ENCODE measurements at regions not wholly inside any gene's neighbourhood (a gene's known extent, or its start where the extent isn't known, plus 50 kb on each side); places are given as distances from the start of the nearest gene placed in this dataset.

DNA sequence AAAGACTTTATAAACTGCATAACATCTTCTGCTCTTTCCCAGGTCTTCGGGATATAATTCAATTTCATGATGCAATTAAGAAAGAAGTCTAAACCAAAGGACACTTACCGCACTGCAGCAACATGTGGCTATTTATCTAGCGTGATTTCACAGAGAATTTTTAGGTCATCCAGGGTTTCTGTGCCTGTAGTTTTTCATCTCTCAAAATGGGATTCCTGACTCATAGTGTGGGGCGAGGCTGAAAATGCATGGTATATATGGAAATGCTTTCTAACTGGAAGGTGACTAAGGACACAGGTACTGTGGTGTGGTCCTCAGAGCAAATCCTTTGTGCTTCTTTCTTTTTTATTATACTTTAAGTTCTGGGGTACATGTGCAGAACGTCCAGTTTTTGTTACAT is 557.7 kb upstream of the KLF4 start:
- Mint-ChIP-seq H3K4me1 (peaks cover 4% of the 10 kb centered on the region), H3K27ac (no peak overlapping the region), H3K9me3 (ENCODE audit: insufficient read depth) (peaks cover 12% of the 10 kb centered on the region), H3K4me3 (no peak overlapping the region), H3K27me3 (peaks cover 5% of the 10 kb centered on the region)
- Histone ChIP-seq H3K4me2 (replicated peaks; ENCODE audit: low read depth, low read length, poor library complexity, severe bottlenecking) (no peak overlapping the region), H3K27me3 (replicated peaks in 1 of 4; ENCODE audit: control extremely low read depth in 1 of 4, control insufficient read depth in 3 of 4, insufficient read depth in 4 of 4, low read length in 3 of 4) (no peaks in the 10 kb centered on the region), H3K9me3 (ENCODE audit: control extremely low read depth in 1 of 3, control insufficient read depth in 2 of 3, insufficient read depth in 1 of 3, low read length in 2 of 3) (peaks cover 3 to 7% (median 7%) of the 10 kb centered on the region in 3 donors), H2AFZ (ENCODE audit: insufficient read depth, low read depth, low read length, poor library complexity, severe bottlenecking) (no peak overlapping the region), H3K9ac (ENCODE audit: low read length) (no peak overlapping the region), H4K20me1 (ENCODE audit: control insufficient read depth, insufficient read depth, low read length, poor library complexity, severe bottlenecking) (no peaks in the 10 kb centered on the region), H3K4me1 (ENCODE audit: control insufficient read depth in 2 of 2, insufficient read depth in 2 of 2, low read length in 2 of 2) (no peaks in the 10 kb centered on the region), H3K4me3 (ENCODE audit: control extremely low read depth in 1 of 5, extremely low read depth in 1 of 5, insufficient read depth in 1 of 5, low read depth in 2 of 5, low read length in 4 of 5) (no peak overlapping the region), H3K36me3 (replicated peaks in 1 of 2; ENCODE audit: control extremely low read depth in 1 of 2, control insufficient read depth in 1 of 2, extremely low read depth in 1 of 2, insufficient read depth in 2 of 2, low read length in 1 of 2) (no peaks in the 10 kb centered on the region), H3K79me2 (ENCODE audit: control insufficient read depth, insufficient read depth, low read length) (no peaks in the 10 kb centered on the region), H3K27ac (ENCODE audit: low read length in 2 of 2) (no peak overlapping the region)
- 100% methylated on average over 4 of the region's 5 CpGs for whole genome bisulfite sequencing (ENCODE audit: insufficient coverage)
- intact Hi-C loops (cut with micrococcal nuclease) = no loop called here
- DNase-seq (no peak), ATAC-seq (ENCODE audit: low read depth) (no peak)
- ChIA-PET POLR2A (no interaction called here), CTCF (no interaction called here)
- no peak for TF ChIP-seq CTCF (IDR thresholded peaks at IDR 0.05)
- TF ChIP-seq EZH2 (IDR thresholded peaks at IDR 0.05; ENCODE audit: borderline replicate concordance, insufficient read depth, low read depth, low read length, poor library complexity, severe bottlenecking) = no peak

GRCh38 chr9:108045851-108046250 is 556.3 kb upstream of the KLF4 start:
- Histone ChIP-seq H4K20me1 (ENCODE audit: control insufficient read depth, insufficient read depth, low read length, poor library complexity, severe bottlenecking) (no peaks in the 10 kb centered on the region), H3K27ac (ENCODE audit: low read length in 2 of 2) (no peak overlapping the region), H3K36me3 (replicated peaks in 1 of 2; ENCODE audit: control extremely low read depth in 1 of 2, control insufficient read depth in 1 of 2, extremely low read depth in 1 of 2, insufficient read depth in 2 of 2, low read length in 1 of 2) (no peaks in the 10 kb centered on the region), H3K9ac (ENCODE audit: low read length) (no peak overlapping the region), H3K4me2 (replicated peaks; ENCODE audit: low read depth, low read length, poor library complexity, severe bottlenecking) (no peak overlapping the region), H3K9me3 (ENCODE audit: control extremely low read depth in 1 of 3, control insufficient read depth in 2 of 3, insufficient read depth in 1 of 3, low read length in 2 of 3) (peaks cover 3 to 7% (median 7%) of the 10 kb centered on the region in 3 donors), H3K79me2 (ENCODE audit: control insufficient read depth, insufficient read depth, low read length) (no peaks in the 10 kb centered on the region), H3K4me3 (ENCODE audit: control extremely low read depth in 1 of 5, extremely low read depth in 1 of 5, insufficient read depth in 1 of 5, low read depth in 2 of 5, low read length in 4 of 5) (no peak overlapping the region), H3K27me3 (replicated peaks in 1 of 4; ENCODE audit: control extremely low read depth in 1 of 4, control insufficient read depth in 3 of 4, insufficient read depth in 4 of 4, low read length in 3 of 4) (no peaks in the 10 kb centered on the region), H3K4me1 (ENCODE audit: control insufficient read depth in 2 of 2, insufficient read depth in 2 of 2, low read length in 2 of 2) (no peaks in the 10 kb centered on the region), H2AFZ (ENCODE audit: insufficient read depth, low read depth, low read length, poor library complexity, severe bottlenecking) (no peak overlapping the region)
- DNase-seq (no peak), ATAC-seq (ENCODE audit: low read depth) (no peak)
- H3K27me3 Mint-ChIP-seq = no peaks in the 10 kb centered on the region
- POLR2A ChIA-PET = no interaction called here
- H3K9me3 Mint-ChIP-seq (ENCODE audit: insufficient read depth) = peaks cover 12% of the 10 kb centered on the region
- no peak overlapping the region for H3K4me3 Mint-ChIP-seq
- peaks cover 4% of the 10 kb centered on the region for H3K4me1 Mint-ChIP-seq
- CTCF ChIA-PET = no interaction called here
- no CpG with 5 or more reads among the region's 1 CpG for WGBS (ENCODE audit: insufficient coverage)
- intact Hi-C loops (cut with micrococcal nuclease) = no loop called here
- TF ChIP-seq EZH2 (IDR thresholded peaks at IDR 0.05; ENCODE audit: borderline replicate concordance, insufficient read depth, low read depth, low read length, poor library complexity, severe bottlenecking) (no peak), CTCF (IDR thresholded peaks at IDR 0.05) (no peak)
- H3K27ac Mint-ChIP-seq = no peak overlapping the region

Data from B cell (primary cell).